HFF-Myc (cell line): ENCODE measurements at regions not wholly inside any gene's neighbourhood (a gene's known extent, or its start where the extent isn't known, plus 50 kb on each side); places are given as distances from the start of the nearest gene placed in this dataset.

Experiments used
- DNase-seq: peaks from one replicate; pipeline ENCODE4 v3.0.0-alpha.2; 2011; ENCODE audit warnings: low read depth; ENCODE audit errors: extremely low read depth
- H3K4me3 ChIP-seq: replicated peaks from 2 replicates; pipeline ENCODE4 v1.5.1; 2011; ENCODE audit warnings: low read depth, mild to moderate bottlenecking, control low read depth, low read length
- CTCF ChIP-seq: IDR thresholded peaks from 2 replicates; pipeline ENCODE4 v1.5.1; 2012; ENCODE audit warnings: mild to moderate bottlenecking, low read depth, low read length, control low read depth; ENCODE audit errors: missing control alignments

- DNase-seq, result no peak
- no peak overlapping the region for H3K4me3 ChIP-seq
- TF ChIP-seq CTCF, result no peak
Observed at GRCh38 chr7:50836646-50837045, 54.0 kb upstream of the GRB10 start.

- DNase-seq, result no peak
- H3K4me3 ChIP-seq, result no peak overlapping the region
- TF ChIP-seq CTCF, result no peak
Observed at GRCh38 chr7:50835156-50835555, 52.5 kb upstream of the GRB10 start.

- no peak for DNase-seq
- TF ChIP-seq CTCF, result no peak
- H3K4me3 ChIP-seq, result no peak overlapping the region
Observed at GRCh38 chr7:50834679-50835078, 52.0 kb upstream of the GRB10 start.

- H3K4me3 ChIP-seq, result no peak overlapping the region
- no peak for DNase-seq
- no peak for TF ChIP-seq CTCF
Observed at GRCh38 chr7:50834031-50834535, 51.4 kb upstream of the GRB10 start.

GRCh38 chr7:50832744-50833143 is 50.0 kb upstream of the GRB10 start:
- no peak for DNase-seq
- H3K4me3 ChIP-seq, result no peak overlapping the region
- no peak for TF ChIP-seq CTCF
